ENCODE measurements at regions not wholly inside any gene's neighbourhood (a gene's known extent, or its start where the extent isn't known, plus 50 kb on each side); places are given as distances from the start of the nearest gene placed in this dataset.

DNA sequence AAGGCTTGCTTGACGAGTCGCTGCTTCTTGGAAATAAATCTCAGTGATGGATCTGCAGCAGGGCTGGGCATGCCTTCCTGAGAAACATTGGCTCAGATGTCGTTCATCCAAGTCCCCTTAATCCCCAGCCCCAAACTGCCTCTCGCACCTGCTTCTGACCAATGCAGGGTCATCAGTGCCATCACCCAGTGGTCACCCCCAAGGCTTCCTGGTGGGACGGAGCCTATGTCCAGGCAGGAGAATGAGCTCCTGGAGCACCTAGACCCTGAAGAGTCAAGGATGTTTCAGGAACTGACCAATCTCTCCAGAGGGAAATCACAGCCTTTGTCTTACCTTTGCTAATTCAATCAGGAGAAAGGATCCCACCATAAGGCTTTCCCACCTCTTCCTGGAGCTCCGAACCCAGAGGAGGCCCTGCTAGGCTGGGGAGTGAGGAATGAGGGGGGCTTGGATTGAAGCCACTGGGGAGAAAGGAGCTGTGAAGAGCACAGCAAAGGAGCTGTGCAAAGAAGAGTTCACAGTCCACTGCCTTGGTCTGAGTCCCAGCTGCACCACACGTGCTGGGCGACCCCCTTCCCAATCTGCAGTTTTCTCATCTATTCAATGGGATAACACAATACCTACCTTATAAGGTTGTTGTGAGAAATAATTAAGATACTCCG, 416.1 kb downstream of the NPHP4 start:
- DNase-seq (ENCODE audit: low read depth) = no peak
- TF ChIP-seq, protein P1, sequence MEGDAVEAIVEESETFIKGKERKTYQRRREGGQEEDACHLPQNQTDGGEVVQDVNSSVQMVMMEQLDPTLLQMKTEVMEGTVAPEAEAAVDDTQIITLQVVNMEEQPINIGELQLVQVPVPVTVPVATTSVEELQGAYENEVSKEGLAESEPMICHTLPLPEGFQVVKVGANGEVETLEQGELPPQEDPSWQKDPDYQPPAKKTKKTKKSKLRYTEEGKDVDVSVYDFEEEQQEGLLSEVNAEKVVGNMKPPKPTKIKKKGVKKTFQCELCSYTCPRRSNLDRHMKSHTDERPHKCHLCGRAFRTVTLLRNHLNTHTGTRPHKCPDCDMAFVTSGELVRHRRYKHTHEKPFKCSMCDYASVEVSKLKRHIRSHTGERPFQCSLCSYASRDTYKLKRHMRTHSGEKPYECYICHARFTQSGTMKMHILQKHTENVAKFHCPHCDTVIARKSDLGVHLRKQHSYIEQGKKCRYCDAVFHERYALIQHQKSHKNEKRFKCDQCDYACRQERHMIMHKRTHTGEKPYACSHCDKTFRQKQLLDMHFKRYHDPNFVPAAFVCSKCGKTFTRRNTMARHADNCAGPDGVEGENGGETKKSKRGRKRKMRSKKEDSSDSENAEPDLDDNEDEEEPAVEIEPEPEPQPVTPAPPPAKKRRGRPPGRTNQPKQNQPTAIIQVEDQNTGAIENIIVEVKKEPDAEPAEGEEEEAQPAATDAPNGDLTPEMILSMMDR (conservative IDR thresholded peaks at IDR 0.05; ENCODE audit: low read depth, low read length) = no peak
- no peak overlapping the region for H3K4me3 ChIP-seq (ENCODE audit: low read depth, low read length)

DNA sequence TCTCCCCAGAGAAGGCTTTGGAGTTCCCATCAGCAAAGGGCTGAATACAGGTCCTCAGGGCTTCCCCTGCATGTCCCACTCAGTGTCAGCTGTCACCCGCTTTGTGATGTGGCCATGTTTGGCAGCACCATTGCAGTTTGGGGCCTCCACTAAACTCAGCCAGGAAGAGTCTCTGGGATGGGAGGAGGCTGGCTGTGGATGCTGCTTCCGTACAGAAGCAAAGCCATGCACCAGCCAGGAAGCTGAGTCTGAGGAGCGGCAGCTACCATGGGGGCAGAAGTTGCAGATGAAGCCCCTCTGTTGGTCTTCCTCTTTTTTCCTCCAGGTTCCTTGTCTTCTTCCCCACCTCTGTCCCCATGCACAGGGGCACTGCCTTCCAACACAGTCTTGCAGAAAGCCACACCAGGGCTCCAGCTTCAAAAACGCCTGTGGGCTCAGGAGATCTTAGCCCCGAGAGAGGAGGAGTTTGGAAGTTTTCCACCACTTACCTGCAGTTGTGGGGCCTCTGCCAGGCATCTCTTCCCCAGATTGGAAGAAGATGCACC, 416.8 kb downstream of the NPHP4 start:
- no peak for DNase-seq (ENCODE audit: low read depth)
- TF ChIP-seq, protein P1 (conservative IDR thresholded peaks at IDR 0.05; ENCODE audit: low read depth, low read length) = no peak
- H3K4me3 ChIP-seq (ENCODE audit: low read depth, low read length) = no peak overlapping the region

DNA sequence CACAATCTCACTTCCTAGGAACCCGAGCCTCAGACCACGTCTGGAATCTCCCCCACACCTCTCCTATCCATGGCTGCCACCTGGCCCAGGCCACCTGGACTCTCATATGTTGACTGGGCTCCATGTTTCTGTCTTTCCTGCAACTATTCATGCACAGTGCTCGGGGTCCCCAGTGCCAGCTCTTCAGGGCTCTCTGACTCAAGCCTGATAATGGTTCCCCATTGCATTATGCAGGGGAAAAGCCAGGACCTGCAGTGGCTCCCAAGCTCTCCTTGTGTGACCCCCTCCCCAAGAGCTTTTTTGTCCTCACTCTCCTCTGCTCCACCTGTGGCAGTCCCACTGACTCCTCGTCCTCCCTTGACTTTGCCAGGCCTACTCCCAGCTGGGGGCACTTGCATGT, 417.6 kb downstream of the NPHP4 start:
- no peak overlapping the region for H3K4me3 ChIP-seq (ENCODE audit: low read depth, low read length)
- no peak for DNase-seq (ENCODE audit: low read depth)
- TF ChIP-seq, protein P1 (conservative IDR thresholded peaks at IDR 0.05; ENCODE audit: low read depth, low read length) = no peak

DNA sequence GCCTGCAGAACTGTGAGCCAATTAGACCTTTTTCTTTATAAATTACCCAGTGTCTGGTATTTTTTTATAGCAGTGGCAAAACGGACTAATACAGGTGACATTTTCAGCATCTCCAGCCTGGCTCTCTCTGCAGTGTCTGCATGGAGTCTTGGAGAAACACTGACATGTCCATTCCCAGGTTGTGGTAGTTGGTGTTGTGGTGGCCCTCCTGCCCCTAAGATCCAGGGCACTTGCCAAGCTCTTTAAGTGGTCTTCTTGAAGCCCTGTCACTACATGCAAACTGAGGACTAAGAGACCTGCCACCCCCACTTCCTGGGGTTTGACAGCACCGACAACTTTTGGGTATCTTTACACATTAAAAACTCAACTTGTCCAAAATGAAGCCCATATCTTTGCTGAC, 419.4 kb downstream of the NPHP4 start:
- TF ChIP-seq, protein P1 (conservative IDR thresholded peaks at IDR 0.05; ENCODE audit: low read depth, low read length) = no peak
- no peak overlapping the region for H3K4me3 ChIP-seq (ENCODE audit: low read depth, low read length)
- no peak for DNase-seq (ENCODE audit: low read depth)

DNA sequence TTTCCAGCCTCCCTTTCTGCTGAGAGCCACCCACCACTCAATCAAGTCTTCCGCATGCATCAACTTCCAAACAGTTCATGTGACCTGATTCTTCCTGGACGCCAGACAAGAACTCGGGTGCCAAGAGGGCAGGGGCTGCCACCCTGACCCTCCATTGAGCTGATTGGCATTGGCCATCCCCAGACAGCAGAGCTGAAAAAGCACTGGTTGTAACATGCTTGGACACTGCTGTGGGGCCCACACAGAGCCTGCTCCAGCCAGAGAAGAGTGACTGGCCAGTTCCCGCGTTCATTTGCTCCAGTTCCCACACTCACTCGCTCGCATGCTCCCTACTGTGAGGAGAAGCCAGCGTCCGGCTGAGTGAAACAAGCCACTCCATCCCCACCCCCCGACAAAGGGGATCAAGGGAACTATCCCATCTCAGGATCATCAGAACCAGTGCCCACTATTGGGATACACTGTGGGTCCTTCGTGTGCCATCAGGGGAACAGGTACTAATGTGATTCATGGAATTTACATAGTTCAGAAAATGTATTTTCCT, 420.3 kb downstream of the NPHP4 start:
- DNase-seq (ENCODE audit: low read depth) = no peak
- TF ChIP-seq, protein P1 (conservative IDR thresholded peaks at IDR 0.05; ENCODE audit: low read depth, low read length) = no peak
- no peak overlapping the region for H3K4me3 ChIP-seq (ENCODE audit: low read depth, low read length)

DNA sequence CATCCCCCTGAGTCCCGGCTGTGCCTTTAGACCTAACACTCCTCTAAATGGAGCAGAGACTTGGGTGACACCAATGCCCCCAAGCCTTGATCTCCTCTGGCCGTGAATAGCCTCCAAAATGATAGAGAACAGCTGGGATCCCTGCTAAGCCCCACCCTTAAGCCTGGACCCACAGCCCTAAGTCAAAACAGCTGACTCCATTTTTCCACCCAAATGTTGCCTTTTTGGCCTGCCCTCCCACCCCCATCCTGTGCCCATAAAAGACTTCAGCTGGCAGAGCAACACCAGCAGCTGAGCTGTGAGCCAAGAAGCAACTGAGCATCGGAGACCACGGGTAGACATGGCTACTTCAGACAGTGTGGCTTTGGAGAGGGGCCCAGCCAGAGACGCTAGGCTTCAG, 420.8 kb downstream of the NPHP4 start:
- DNase-seq (ENCODE audit: low read depth) = no peak
- H3K4me3 ChIP-seq (ENCODE audit: low read depth, low read length) = no peak overlapping the region
- TF ChIP-seq, protein P1 (conservative IDR thresholded peaks at IDR 0.05; ENCODE audit: low read depth, low read length) = no peak

DNA sequence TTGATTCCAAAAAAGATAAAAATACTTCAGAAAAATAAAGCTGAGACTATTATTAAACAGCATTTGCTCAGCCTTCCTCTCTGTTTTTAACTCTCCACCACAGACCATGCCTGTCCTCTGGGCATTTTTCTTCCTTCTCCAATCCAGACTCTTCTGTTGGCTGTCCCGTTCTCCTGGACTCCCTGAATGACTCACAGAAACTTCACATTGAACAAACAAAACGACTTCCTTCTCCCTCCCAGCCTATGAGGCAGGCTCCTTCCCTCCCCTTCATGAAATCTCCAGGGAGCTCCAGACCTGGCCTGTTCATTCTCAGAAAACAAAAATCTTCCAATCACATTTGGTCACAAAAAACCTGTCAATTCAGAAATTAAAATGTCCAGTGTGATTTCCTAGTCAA, 421.3 kb downstream of the NPHP4 start:
- DNase-seq (ENCODE audit: low read depth) = no peak
- TF ChIP-seq, protein P1 (conservative IDR thresholded peaks at IDR 0.05; ENCODE audit: low read depth, low read length) = no peak
- no peak overlapping the region for H3K4me3 ChIP-seq (ENCODE audit: low read depth, low read length)

Measured in epithelial cell of proximal tubule (primary cell).